Astrocyte of the spinal cord (primary cell): ENCODE measurements at regions not wholly inside any gene's neighbourhood (a gene's known extent, or its start where the extent isn't known, plus 50 kb on each side); places are given as distances from the start of the nearest gene placed in this dataset.

Source experiments
- DNase-seq: peaks from one replicate; pipeline ENCODE4 v3.0.0; 2011; ENCODE audit warnings: low read depth, low spot score
- H3K4me3 ChIP-seq: 2 replicates; pipeline ENCODE4 v1.5.1; 2011; ENCODE audit warnings: low read depth, mild to moderate bottlenecking, low read length, moderate library complexity
- CTCF ChIP-seq: IDR thresholded peaks from 2 replicates; pipeline ENCODE4 v1.5.1; 2012; ENCODE audit warnings: low read depth, mild to moderate bottlenecking, low read length, inconsistent platforms
- in situ Hi-C: cut with HindIII; loops from 2 replicates; pipeline ENCODE4 v1.10.0; 2017; ENCODE audit warnings: low sequenced_read_pairs

- DNase-seq = peak; percentile 29
- no peak overlapping the region for H3K4me3 ChIP-seq
- in situ Hi-C loops = no loop called here
- TF ChIP-seq CTCF = no peak
Measured at GRCh38 chr13:107339209-107339608, 771.3 kb upstream of the ARGLU1 start.

GRCh38 chr13:107332188-107332587 is 764.3 kb upstream of the ARGLU1 start:
- in situ Hi-C loops = no loop called here
- DNase-seq = no peak
- no peak for TF ChIP-seq CTCF
- H3K4me3 ChIP-seq = no peak overlapping the region

- no peak for DNase-seq
- in situ Hi-C loops = no loop called here
- no peak overlapping the region for H3K4me3 ChIP-seq
- TF ChIP-seq CTCF = no peak
Measured at GRCh38 chr13:107331359-107331758, 763.4 kb upstream of the ARGLU1 start.

- no peak for TF ChIP-seq CTCF
- no peak overlapping the region for H3K4me3 ChIP-seq
- in situ Hi-C loops = no loop called here
- no peak for DNase-seq
Measured at GRCh38 chr13:107330484-107330883, 762.5 kb upstream of the ARGLU1 start.

- in situ Hi-C loops = no loop called here
- no peak for TF ChIP-seq CTCF
- peak; percentile 61 for DNase-seq
- no peak overlapping the region for H3K4me3 ChIP-seq
Measured at GRCh38 chr13:107329991-107330390, 762.1 kb upstream of the ARGLU1 start.

- no peak for DNase-seq
- in situ Hi-C loops = no loop called here
- no peak for TF ChIP-seq CTCF
- H3K4me3 ChIP-seq = no peak overlapping the region
Measured at GRCh38 chr13:107324416-107325204, 756.7 kb upstream of the ARGLU1 start.
